ENCODE measurements at regions not wholly inside any gene's neighbourhood (a gene's known extent, or its start where the extent isn't known, plus 50 kb on each side); places are given as distances from the start of the nearest gene placed in this dataset.

- Histone ChIP-seq H3K27me3 (replicated peaks; ENCODE audit: control insufficient read depth, insufficient read depth, low read length, poor library complexity, severe bottlenecking) (no peaks in the 10 kb centered on the region), H3K27ac (ENCODE audit: insufficient read depth, low read length, poor library complexity, severe bottlenecking) (no peak overlapping the region), H3K4me1 (ENCODE audit: control insufficient read depth, insufficient read depth, low read length, poor library complexity, severe bottlenecking) (no peaks in the 10 kb centered on the region), H3K4me3 (ENCODE audit: insufficient read depth, low read depth, low read length, poor library complexity, severe bottlenecking) (no peak overlapping the region), H3K36me3 (ENCODE audit: control insufficient read depth, insufficient read depth, low read length) (no peaks in the 10 kb centered on the region), H3K9me3 (ENCODE audit: control insufficient read depth, low read length) (no peaks in the 10 kb centered on the region)
- DNase-seq = no peak
Observed at GRCh38 chr13:24090049-24090448, 70.5 kb upstream of the SPATA13 start.

- Histone ChIP-seq H3K36me3 (ENCODE audit: control insufficient read depth, insufficient read depth, low read length) (no peaks in the 10 kb centered on the region), H3K27ac (ENCODE audit: insufficient read depth, low read length, poor library complexity, severe bottlenecking) (no peak overlapping the region)
- DNase-seq = no peak
Observed at GRCh38 chr13:24091080-24091479, 69.4 kb upstream of the SPATA13 start.

GRCh38 chr13:24092108-24092507 is 68.4 kb upstream of the SPATA13 start:
- no peak overlapping the region for H3K27ac ChIP-seq (ENCODE audit: insufficient read depth, low read length, poor library complexity, severe bottlenecking)
- H3K4me1 ChIP-seq (ENCODE audit: control insufficient read depth, insufficient read depth, low read length, poor library complexity, severe bottlenecking) = no peaks in the 10 kb centered on the region
- no peak for DNase-seq
- H3K27me3 ChIP-seq (replicated peaks; ENCODE audit: control insufficient read depth, insufficient read depth, low read length, poor library complexity, severe bottlenecking) = no peaks in the 10 kb centered on the region
- no peaks in the 10 kb centered on the region for H3K9me3 ChIP-seq (ENCODE audit: control insufficient read depth, low read length)
- no peaks in the 10 kb centered on the region for H3K36me3 ChIP-seq (ENCODE audit: control insufficient read depth, insufficient read depth, low read length)
- H3K4me3 ChIP-seq (ENCODE audit: insufficient read depth, low read depth, low read length, poor library complexity, severe bottlenecking) = no peak overlapping the region

More at GRCh38 chr13:24091080-24091479, 69.4 kb upstream of the SPATA13 start:
- Histone ChIP-seq H3K27me3 (replicated peaks; ENCODE audit: control insufficient read depth, insufficient read depth, low read length, poor library complexity, severe bottlenecking) (no peaks in the 10 kb centered on the region), H3K4me3 (ENCODE audit: insufficient read depth, low read depth, low read length, poor library complexity, severe bottlenecking) (no peak overlapping the region), H3K4me1 (ENCODE audit: control insufficient read depth, insufficient read depth, low read length, poor library complexity, severe bottlenecking) (no peaks in the 10 kb centered on the region), H3K9me3 (ENCODE audit: control insufficient read depth, low read length) (no peaks in the 10 kb centered on the region)

GRCh38 chr13:24093047-24093446 is 67.5 kb upstream of the SPATA13 start:
- DNase-seq = no peak
- no peaks in the 10 kb centered on the region for H3K9me3 ChIP-seq (ENCODE audit: control insufficient read depth, low read length)
- H3K27ac ChIP-seq (ENCODE audit: insufficient read depth, low read length, poor library complexity, severe bottlenecking) = no peak overlapping the region
- no peaks in the 10 kb centered on the region for H3K36me3 ChIP-seq (ENCODE audit: control insufficient read depth, insufficient read depth, low read length)
- H3K27me3 ChIP-seq (replicated peaks; ENCODE audit: control insufficient read depth, insufficient read depth, low read length, poor library complexity, severe bottlenecking) = no peaks in the 10 kb centered on the region
- no peak overlapping the region for H3K4me3 ChIP-seq (ENCODE audit: insufficient read depth, low read depth, low read length, poor library complexity, severe bottlenecking)
- H3K4me1 ChIP-seq (ENCODE audit: control insufficient read depth, insufficient read depth, low read length, poor library complexity, severe bottlenecking) = no peaks in the 10 kb centered on the region

GRCh38 chr13:24096659-24097058 is 63.9 kb upstream of the SPATA13 start:
- Histone ChIP-seq H3K36me3 (ENCODE audit: control insufficient read depth, insufficient read depth, low read length) (no peaks in the 10 kb centered on the region), H3K27me3 (replicated peaks; ENCODE audit: control insufficient read depth, insufficient read depth, low read length, poor library complexity, severe bottlenecking) (no peaks in the 10 kb centered on the region), H3K9me3 (ENCODE audit: control insufficient read depth, low read length) (no peaks in the 10 kb centered on the region), H3K4me1 (ENCODE audit: control insufficient read depth, insufficient read depth, low read length, poor library complexity, severe bottlenecking) (no peaks in the 10 kb centered on the region), H3K4me3 (ENCODE audit: insufficient read depth, low read depth, low read length, poor library complexity, severe bottlenecking) (no peak overlapping the region), H3K27ac (ENCODE audit: insufficient read depth, low read length, poor library complexity, severe bottlenecking) (no peak overlapping the region)
- no peak for DNase-seq

GRCh38 chr13:24097064-24097463 is 63.5 kb upstream of the SPATA13 start:
- H3K36me3 ChIP-seq (ENCODE audit: control insufficient read depth, insufficient read depth, low read length) = no peaks in the 10 kb centered on the region
- no peak overlapping the region for H3K27ac ChIP-seq (ENCODE audit: insufficient read depth, low read length, poor library complexity, severe bottlenecking)
- no peaks in the 10 kb centered on the region for H3K9me3 ChIP-seq (ENCODE audit: control insufficient read depth, low read length)
- H3K4me1 ChIP-seq (ENCODE audit: control insufficient read depth, insufficient read depth, low read length, poor library complexity, severe bottlenecking) = no peaks in the 10 kb centered on the region
- H3K4me3 ChIP-seq (ENCODE audit: insufficient read depth, low read depth, low read length, poor library complexity, severe bottlenecking) = no peak overlapping the region
- no peaks in the 10 kb centered on the region for H3K27me3 ChIP-seq (replicated peaks; ENCODE audit: control insufficient read depth, insufficient read depth, low read length, poor library complexity, severe bottlenecking)
- DNase-seq = no peak

GRCh38 chr13:24097667-24098066 is 62.9 kb upstream of the SPATA13 start:
- DNase-seq = no peak
- no peak overlapping the region for H3K27ac ChIP-seq (ENCODE audit: insufficient read depth, low read length, poor library complexity, severe bottlenecking)
- no peaks in the 10 kb centered on the region for H3K9me3 ChIP-seq (ENCODE audit: control insufficient read depth, low read length)
- H3K4me3 ChIP-seq (ENCODE audit: insufficient read depth, low read depth, low read length, poor library complexity, severe bottlenecking) = no peak overlapping the region
- H3K4me1 ChIP-seq (ENCODE audit: control insufficient read depth, insufficient read depth, low read length, poor library complexity, severe bottlenecking) = no peaks in the 10 kb centered on the region
- no peaks in the 10 kb centered on the region for H3K36me3 ChIP-seq (ENCODE audit: control insufficient read depth, insufficient read depth, low read length)
- H3K27me3 ChIP-seq (replicated peaks; ENCODE audit: control insufficient read depth, insufficient read depth, low read length, poor library complexity, severe bottlenecking) = no peaks in the 10 kb centered on the region

- H3K27ac ChIP-seq (ENCODE audit: insufficient read depth, low read length, poor library complexity, severe bottlenecking) = no peak overlapping the region
- H3K4me1 ChIP-seq (ENCODE audit: control insufficient read depth, insufficient read depth, low read length, poor library complexity, severe bottlenecking) = no peaks in the 10 kb centered on the region
- no peak overlapping the region for H3K4me3 ChIP-seq (ENCODE audit: insufficient read depth, low read depth, low read length, poor library complexity, severe bottlenecking)
- no peaks in the 10 kb centered on the region for H3K27me3 ChIP-seq (replicated peaks; ENCODE audit: control insufficient read depth, insufficient read depth, low read length, poor library complexity, severe bottlenecking)
- no peaks in the 10 kb centered on the region for H3K9me3 ChIP-seq (ENCODE audit: control insufficient read depth, low read length)
- no peaks in the 10 kb centered on the region for H3K36me3 ChIP-seq (ENCODE audit: control insufficient read depth, insufficient read depth, low read length)
- DNase-seq = no peak
Observed at GRCh38 chr13:24099490-24099889, 61.0 kb upstream of the SPATA13 start.

- DNase-seq = no peak
- H3K9me3 ChIP-seq (ENCODE audit: control insufficient read depth, low read length) = no peaks in the 10 kb centered on the region
- H3K27me3 ChIP-seq (replicated peaks; ENCODE audit: control insufficient read depth, insufficient read depth, low read length, poor library complexity, severe bottlenecking) = no peaks in the 10 kb centered on the region
- no peak overlapping the region for H3K4me3 ChIP-seq (ENCODE audit: insufficient read depth, low read depth, low read length, poor library complexity, severe bottlenecking)
- no peak overlapping the region for H3K27ac ChIP-seq (ENCODE audit: insufficient read depth, low read length, poor library complexity, severe bottlenecking)
- no peaks in the 10 kb centered on the region for H3K36me3 ChIP-seq (ENCODE audit: control insufficient read depth, insufficient read depth, low read length)
- no peaks in the 10 kb centered on the region for H3K4me1 ChIP-seq (ENCODE audit: control insufficient read depth, insufficient read depth, low read length, poor library complexity, severe bottlenecking)
Observed at GRCh38 chr13:24100188-24100587, 60.3 kb upstream of the SPATA13 start.

- H3K4me1 ChIP-seq (ENCODE audit: control insufficient read depth, insufficient read depth, low read length, poor library complexity, severe bottlenecking) = no peaks in the 10 kb centered on the region
- no peak overlapping the region for H3K4me3 ChIP-seq (ENCODE audit: insufficient read depth, low read depth, low read length, poor library complexity, severe bottlenecking)
- H3K27ac ChIP-seq (ENCODE audit: insufficient read depth, low read length, poor library complexity, severe bottlenecking) = no peak overlapping the region
- H3K27me3 ChIP-seq (replicated peaks; ENCODE audit: control insufficient read depth, insufficient read depth, low read length, poor library complexity, severe bottlenecking) = no peaks in the 10 kb centered on the region
- H3K9me3 ChIP-seq (ENCODE audit: control insufficient read depth, low read length) = no peaks in the 10 kb centered on the region
- DNase-seq = no peak
- H3K36me3 ChIP-seq (ENCODE audit: control insufficient read depth, insufficient read depth, low read length) = no peaks in the 10 kb centered on the region
Observed at GRCh38 chr13:24103782-24104372, 56.6 kb upstream of the SPATA13 start.
